Heart left ventricle (tissue), 13 donors: ENCODE measurements at regions not wholly inside any gene's neighbourhood (a gene's known extent, or its start where the extent isn't known, plus 50 kb on each side); places are given as distances from the start of the nearest gene placed in this dataset.

Source experiments
- CTCF ChIP-seq, 12 donors: fragments of 200-600 bp; sonication (generic) in 4 of 12; IDR thresholded peaks; one replicate each; pipeline versions ENCODE4 v1.5.0 to v1.8.0; 2018 to 2022; ENCODE audit warnings: antibody characterized with exemption in 12 of 12, mild to moderate bottlenecking in 5 of 12
- POLR2A ChIP-seq, 2 donors: fragments of 450-650 bp; IDR thresholded peaks; one replicate each; pipeline ENCODE4 v1.6.1; 2017; ENCODE audit warnings: antibody characterized with exemption in 2 of 2, mild to moderate bottlenecking in 2 of 2, moderate library complexity in 2 of 2
- donor health status: ischemic (EF 13 %, LVEDD 7.1; RV severe dilation, severe dysfunction).
- donor health status: DM: no; HTN: yes; CAD: no.
- donor health status: DM: no; HTN: no; CAD: no.
- donor health status: ischemic (EF 25% LVEDD 6.9; RV normal size, moderate dysfunction).
- donor health status: ischemic (EF 25% LVEDD 5.7; RV mildly dilated, moderate dysfunction).
- donor health status: ischemic (EF 35%, LVEDD 5.7; RV mildly dilated, moderate dysfunction).
- donor health status: nonischemic (EF 11% LVEDD 7.7; RV severe dilation, severe dysfunction).
- donor health status: DM: yes; HTN: yes; CAD: no.
- donor health status: PGD.
- donor health status: ischemic (EF 29% LVEDD 5.4; RV normal size, mild dysfunction).
- donor health status: nonischemic (EF 23%, LVEDD 6.1; RV moderate dilation, normal function).

GRCh38 chr1:90457985-90458384 is 259.1 kb downstream of the BARHL2 start:
- no peak for TF ChIP-seq POLR2A (IDR thresholded peaks at IDR 0.05)
- no peak for TF ChIP-seq CTCF (IDR thresholded peaks at IDR 0.05)
